Testis (tissue), 2 donors: ENCODE measurements at regions not wholly inside any gene's neighbourhood (a gene's known extent, or its start where the extent isn't known, plus 50 kb on each side); places are given as distances from the start of the nearest gene placed in this dataset.

Experiments used
- CTCF ChIP-seq, 3 experiments: fragments of 450-650 bp in 2 of 3; fragments of 200-600 bp in 1 of 3; sonication (generic) in 1 of 3; IDR thresholded peaks; one replicate each; pipeline ENCODE4 v1.5.1; 2016 to 2019; ENCODE audit warnings: antibody characterized with exemption in 3 of 3, mild to moderate bottlenecking in 2 of 3, moderate library complexity in 1 of 3
- POLR2A ChIP-seq: fragments of 450-650 bp; IDR thresholded peaks from one replicate; pipeline ENCODE4 v1.6.1; 2017; ENCODE audit warnings: antibody characterized with exemption, mild to moderate bottlenecking, moderate library complexity

GRCh38 chr5:1946122-1946677, 63.5 kb upstream of the IRX4 start:
- TF ChIP-seq CTCF (IDR thresholded peaks at IDR 0.05) (no peak), POLR2A (no peak)
